ENCODE measurements at regions not wholly inside any gene's neighbourhood (a gene's known extent, or its start where the extent isn't known, plus 50 kb on each side); places are given as distances from the start of the nearest gene placed in this dataset.
"Not testable (repeated sequence)": the region's sequence is repeated elsewhere in the genome, so short reads cannot be mapped to it uniquely, and the experiment has no call there.

DNA sequence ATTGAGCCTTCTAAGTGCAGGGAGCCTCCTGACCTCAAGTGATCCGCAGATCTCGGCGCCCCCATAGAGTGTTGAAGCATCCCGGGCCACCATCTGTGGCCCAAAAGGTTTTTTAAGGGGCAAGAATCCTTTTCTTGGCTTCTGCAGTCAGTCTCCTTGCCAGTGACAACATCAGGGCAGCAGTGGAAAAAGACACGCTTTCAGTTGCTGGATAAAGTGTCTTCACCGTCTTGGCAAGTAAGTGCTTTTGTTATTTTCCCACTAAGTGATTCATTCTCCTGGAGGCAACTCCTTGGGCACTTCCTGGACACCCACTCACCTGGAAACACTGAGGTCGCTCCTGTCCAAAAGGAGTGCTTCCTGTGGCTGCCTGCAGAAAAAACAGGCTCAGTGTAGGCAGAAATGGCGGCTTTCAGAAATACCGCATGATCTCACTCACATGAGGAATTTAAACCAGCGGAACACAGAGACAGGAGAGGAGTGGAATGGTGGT, 71.7 kb upstream of the ABHD2 start:
- intact Hi-C loops (cut with DNase I, micrococcal nuclease), result loop anchor here (5.0 to 10.0 kb wide), 2 partner anchors 112 to 114 kb away; no protein-coding TSS in a partner anchor
- H3K4me3 ChIP-seq, result no peak overlapping the region
- no peaks in the 10 kb centered on the region for H3K9me3 ChIP-seq
- H3K36me3 ChIP-seq (ENCODE audit: low read depth), result no peaks in the 10 kb centered on the region
- DNase-seq, result no peak
- H3K4me1 ChIP-seq (ENCODE audit: low read depth), result no peaks in the 10 kb centered on the region
- ATAC-seq, result no peak
- TF ChIP-seq, protein P1, sequence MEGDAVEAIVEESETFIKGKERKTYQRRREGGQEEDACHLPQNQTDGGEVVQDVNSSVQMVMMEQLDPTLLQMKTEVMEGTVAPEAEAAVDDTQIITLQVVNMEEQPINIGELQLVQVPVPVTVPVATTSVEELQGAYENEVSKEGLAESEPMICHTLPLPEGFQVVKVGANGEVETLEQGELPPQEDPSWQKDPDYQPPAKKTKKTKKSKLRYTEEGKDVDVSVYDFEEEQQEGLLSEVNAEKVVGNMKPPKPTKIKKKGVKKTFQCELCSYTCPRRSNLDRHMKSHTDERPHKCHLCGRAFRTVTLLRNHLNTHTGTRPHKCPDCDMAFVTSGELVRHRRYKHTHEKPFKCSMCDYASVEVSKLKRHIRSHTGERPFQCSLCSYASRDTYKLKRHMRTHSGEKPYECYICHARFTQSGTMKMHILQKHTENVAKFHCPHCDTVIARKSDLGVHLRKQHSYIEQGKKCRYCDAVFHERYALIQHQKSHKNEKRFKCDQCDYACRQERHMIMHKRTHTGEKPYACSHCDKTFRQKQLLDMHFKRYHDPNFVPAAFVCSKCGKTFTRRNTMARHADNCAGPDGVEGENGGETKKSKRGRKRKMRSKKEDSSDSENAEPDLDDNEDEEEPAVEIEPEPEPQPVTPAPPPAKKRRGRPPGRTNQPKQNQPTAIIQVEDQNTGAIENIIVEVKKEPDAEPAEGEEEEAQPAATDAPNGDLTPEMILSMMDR (IDR thresholded peaks at IDR 0.05), result no peak

DNA sequence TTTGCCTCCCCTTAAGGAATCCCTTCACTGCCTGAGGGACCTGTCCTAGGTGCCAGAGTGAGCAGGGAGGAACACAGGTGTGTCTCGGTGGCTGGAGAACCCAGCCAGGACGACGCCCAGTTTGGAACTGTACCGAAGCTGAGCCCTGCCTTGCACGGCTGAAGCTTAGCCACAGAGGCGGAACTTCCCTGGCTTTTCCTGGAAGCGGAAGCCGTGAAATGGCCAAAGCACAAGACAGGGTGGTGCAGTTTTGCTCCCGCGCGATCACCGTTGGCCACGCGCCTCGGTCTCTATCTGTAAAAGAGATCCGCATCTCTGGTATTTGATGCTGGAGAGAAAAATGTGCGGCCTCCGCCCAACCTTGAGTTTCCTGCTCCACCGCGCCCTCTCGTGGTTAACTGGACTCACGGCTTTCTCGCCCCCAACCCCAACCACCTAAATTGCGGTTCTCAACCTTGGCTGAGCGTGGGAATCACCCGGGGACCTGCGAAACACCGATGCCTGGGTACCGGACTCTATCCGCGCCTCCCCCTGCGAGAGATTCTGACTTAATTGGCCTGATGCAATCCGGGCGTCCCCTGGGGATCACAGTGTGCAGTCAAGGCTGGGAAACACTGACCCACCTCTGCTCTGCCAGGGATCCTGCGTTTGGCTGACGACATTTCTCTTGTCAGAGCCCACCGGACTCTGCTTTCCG, 70.7 kb upstream of the ABHD2 start:
- no peak overlapping the region for H3K4me3 ChIP-seq
- TF ChIP-seq, protein P1 (IDR thresholded peaks at IDR 0.05), result peak; percentile 58
- H3K36me3 ChIP-seq (ENCODE audit: low read depth), result no peaks in the 10 kb centered on the region
- intact Hi-C loops (cut with DNase I, micrococcal nuclease), result loop anchor here (5.0 to 10.0 kb wide), 2 partner anchors 113 to 115 kb away; no protein-coding TSS in a partner anchor
- H3K4me1 ChIP-seq (ENCODE audit: low read depth), result no peaks in the 10 kb centered on the region
- no peaks in the 10 kb centered on the region for H3K9me3 ChIP-seq
- ATAC-seq (peak; percentile 86), DNase-seq (peak; percentile 72 to 79 (median 74))

DNA sequence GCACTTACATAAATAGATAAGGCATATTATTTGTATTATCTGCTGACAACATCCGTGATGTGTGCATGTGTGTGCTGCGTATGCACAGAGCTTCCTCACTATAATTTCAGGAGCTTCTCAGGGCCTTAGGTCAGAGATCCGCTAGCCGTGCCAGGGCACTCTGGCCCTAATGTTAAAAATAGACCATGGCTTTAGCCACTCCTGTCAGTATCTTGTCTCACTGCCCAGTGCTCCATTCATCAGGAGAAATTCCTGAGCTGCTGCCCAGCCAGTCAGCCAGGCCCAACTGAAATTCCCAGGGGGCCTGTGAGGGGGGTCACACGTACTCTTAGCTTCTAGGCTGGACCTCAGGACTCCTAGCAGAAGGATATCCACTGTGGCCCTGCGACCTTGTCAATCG, 70.0 kb upstream of the ABHD2 start:
- intact Hi-C loops (cut with DNase I, micrococcal nuclease), result loop anchor here (5.0 to 10.0 kb wide), 2 partner anchors 113 to 116 kb away; no protein-coding TSS in a partner anchor

DNA sequence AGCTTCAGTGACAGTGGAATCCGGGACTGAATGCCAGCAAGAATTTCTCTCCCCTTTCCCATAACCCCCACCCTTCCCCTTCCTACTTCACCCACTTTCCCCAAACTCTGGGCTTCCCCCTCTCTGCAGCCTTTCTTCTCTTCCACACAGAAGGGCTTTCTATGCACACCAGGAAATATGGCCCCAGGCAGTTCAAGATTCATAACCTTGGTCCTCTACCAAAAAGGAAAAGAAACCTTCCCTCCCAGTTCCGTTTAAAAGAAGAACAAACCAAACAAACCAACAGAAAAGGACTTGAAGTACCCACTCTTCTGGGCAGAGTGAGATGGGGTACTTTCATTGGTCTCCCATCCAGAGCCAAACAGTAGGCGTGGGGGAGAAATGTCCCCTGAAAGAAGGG, 68.8 kb upstream of the ABHD2 start:
- intact Hi-C loops (cut with DNase I, micrococcal nuclease), result loop anchor here (5.0 to 10.0 kb wide), 2 partner anchors 115 to 117 kb away; no protein-coding TSS in a partner anchor
- ATAC-seq (no peak), DNase-seq (no peak)
- no peaks in the 10 kb centered on the region for H3K36me3 ChIP-seq (ENCODE audit: low read depth)
- H3K4me1 ChIP-seq (ENCODE audit: low read depth), result no peaks in the 10 kb centered on the region
- TF ChIP-seq, protein P1 (IDR thresholded peaks at IDR 0.05), result no peak
- no peak overlapping the region for H3K4me3 ChIP-seq
- no peaks in the 10 kb centered on the region for H3K9me3 ChIP-seq

More for the DNA sequence above, 70.0 kb upstream of the ABHD2 start:
- ATAC-seq, result no peak
- DNase-seq, result peak in 1 of 3 donors; percentile 8
- Histone ChIP-seq H3K9me3 (no peaks in the 10 kb centered on the region), H3K4me1 (ENCODE audit: low read depth) (no peaks in the 10 kb centered on the region), H3K36me3 (ENCODE audit: low read depth) (no peaks in the 10 kb centered on the region), H3K4me3 (no peak overlapping the region)
- TF ChIP-seq, protein P1 (IDR thresholded peaks at IDR 0.05), result no peak

DNA sequence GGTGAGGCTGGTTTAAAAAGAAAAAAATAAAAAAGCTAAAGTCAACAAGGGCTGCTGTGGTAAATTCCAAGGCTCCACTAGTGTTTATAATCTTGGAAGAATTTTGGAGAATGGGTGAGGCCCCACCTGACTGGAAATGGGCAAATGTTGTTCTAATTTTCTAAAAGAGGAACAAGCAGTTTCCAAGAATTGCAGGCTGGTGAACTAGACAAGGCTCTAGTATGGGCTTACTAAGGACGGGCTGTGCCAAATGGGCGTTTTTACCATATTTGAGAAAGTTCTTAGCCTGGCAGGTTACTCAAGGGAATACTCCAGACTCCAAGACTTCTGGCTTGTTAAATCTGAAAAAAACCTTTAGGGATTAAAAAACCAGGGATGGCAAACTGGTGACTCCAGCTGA, 67.0 kb upstream of the ABHD2 start:
- intact Hi-C loops (cut with DNase I, micrococcal nuclease), result no loop called here
- no peak for ATAC-seq
- no peak overlapping the region for H3K4me3 ChIP-seq
- H3K36me3 ChIP-seq (ENCODE audit: low read depth), result no peaks in the 10 kb centered on the region
- TF ChIP-seq, protein P1 (IDR thresholded peaks at IDR 0.05), result no peak
- no peaks in the 10 kb centered on the region for H3K4me1 ChIP-seq (ENCODE audit: low read depth)
- no peaks in the 10 kb centered on the region for H3K9me3 ChIP-seq
- DNase-seq, result no peak

DNA sequence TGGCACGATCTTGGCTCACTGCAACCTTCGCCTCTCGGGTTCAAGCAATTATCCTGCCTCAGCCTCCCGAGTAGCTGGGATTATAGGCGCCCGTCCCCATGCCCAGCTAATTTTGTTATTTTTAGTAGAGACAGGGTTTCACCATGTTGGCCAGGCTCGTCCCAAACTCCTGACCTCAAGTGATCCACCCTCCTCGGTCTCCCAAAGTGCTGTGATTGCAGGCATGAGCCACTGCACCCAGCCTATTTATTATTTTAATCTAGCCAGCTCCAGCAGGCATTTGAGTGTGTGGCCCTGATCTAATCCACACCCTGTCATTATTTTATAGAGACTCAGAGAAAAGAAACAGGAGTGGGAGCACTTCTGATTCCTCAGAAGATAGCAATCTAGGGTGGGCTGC, 66.4 kb upstream of the ABHD2 start:
- intact Hi-C loops (cut with DNase I, micrococcal nuclease); H3K4me1 ChIP-seq (ENCODE audit: low read depth); H3K4me3 ChIP-seq; H3K9me3 ChIP-seq; H3K36me3 ChIP-seq (ENCODE audit: low read depth); ATAC-seq; DNase-seq: not testable (repeated sequence)

Data from mucosa of descending colon (tissue), 3 donors.